Kidney (tissue), 13 donors: ENCODE measurements at regions not wholly inside any gene's neighbourhood (a gene's known extent, or its start where the extent isn't known, plus 50 kb on each side); places are given as distances from the start of the nearest gene placed in this dataset.

Source experiments
- DNase-seq, 5 donors: peaks; one replicate each; pipeline ENCODE4 v3.0.0-alpha.2; 2013 to 2020
- FAIRE-seq: peaks from 2 replicates; lab custom pipeline; 2012; peaks lifted over from hg19 to GRCh38; lab: Jason Lieb, UNC
- H3K27ac ChIP-seq, 2 donors: one replicate each; pipeline ENCODE4 v1.7.0; 2013; ENCODE audit warnings: low read depth in 2 of 2, low read length in 2 of 2, inconsistent platforms in 1 of 2
- H3K27me3 ChIP-seq: one replicate; pipeline ENCODE4 v1.7.1; 2013; ENCODE audit warnings: low read length, inconsistent platforms; ENCODE audit not compliant: control insufficient read depth, insufficient read depth
- H3K36me3 ChIP-seq, 3 donors: one replicate each; pipeline versions ENCODE4 v1.7.0 to v1.7.1; 2013; ENCODE audit warnings: low read length in 3 of 3, control low read depth in 1 of 3, inconsistent platforms in 1 of 3; ENCODE audit not compliant: insufficient read depth in 3 of 3, control insufficient read depth in 2 of 3
- H3K4me1 ChIP-seq, 3 donors: one replicate each; pipeline versions ENCODE4 v1.7.0 to v1.7.1; 2013; ENCODE audit warnings: low read length in 3 of 3, inconsistent platforms in 1 of 3, low read depth in 1 of 3; ENCODE audit not compliant: control insufficient read depth in 2 of 3, insufficient read depth in 2 of 3
- H3K4me3 ChIP-seq, 3 donors: one replicate each; pipeline versions ENCODE4 v1.7.0 to v1.8.1; 2013; ENCODE audit warnings: low read length in 3 of 3, control low read depth in 1 of 3, inconsistent platforms in 1 of 3
- H3K9ac ChIP-seq, 3 donors: one replicate each; pipeline versions ENCODE4 v1.7.0 to v1.7.1; 2013; ENCODE audit warnings: low read length in 3 of 3, control low read depth in 1 of 3, inconsistent platforms in 1 of 3
- H3K9me3 ChIP-seq, 3 donors: one replicate each; pipeline versions ENCODE4 v1.7.0 to v1.7.1; 2013; ENCODE audit warnings: low read length in 3 of 3, control low read depth in 1 of 3, inconsistent platforms in 1 of 3; ENCODE audit not compliant: control insufficient read depth in 2 of 3, insufficient read depth in 1 of 3
- intact Hi-C: fragments of 100-400 bp; cut with DNase I; formaldehyde crosslinking; loops from one replicate; pipeline ENCODE4 v1.11.1; 2022
- TF ChIP-seq, protein P1 (sequence below): IDR thresholded peaks from 3 replicates; pipeline ENCODE4 v1.5.1; 2012; ENCODE audit warnings: mild to moderate bottlenecking, moderate library complexity, borderline replicate concordance; ENCODE audit not compliant: insufficient read depth; ENCODE audit errors: extremely low read depth
- donor health status: control.
- donor health status: control.
- donor health status: control.
- donor health status: control.
- donor health status: control.
- donor health status: DM: yes; HTN: yes; CAD: no.
- donor health status: Normal renal cell carcinoma (clear cell type).

- DNase-seq (no peak), FAIRE-seq (no peak)
- no peaks in the 10 kb centered on the region for H3K4me1 ChIP-seq
- intact Hi-C loops = no loop called here
- H3K9me3 ChIP-seq = no peaks in the 10 kb centered on the region
- H3K4me3 ChIP-seq = no peak overlapping the region
- H3K36me3 ChIP-seq = no peaks in the 10 kb centered on the region
- no peak overlapping the region for H3K27ac ChIP-seq
- no peaks in the 10 kb centered on the region for H3K27me3 ChIP-seq
- H3K9ac ChIP-seq = no peak overlapping the region
- TF ChIP-seq, protein P1, sequence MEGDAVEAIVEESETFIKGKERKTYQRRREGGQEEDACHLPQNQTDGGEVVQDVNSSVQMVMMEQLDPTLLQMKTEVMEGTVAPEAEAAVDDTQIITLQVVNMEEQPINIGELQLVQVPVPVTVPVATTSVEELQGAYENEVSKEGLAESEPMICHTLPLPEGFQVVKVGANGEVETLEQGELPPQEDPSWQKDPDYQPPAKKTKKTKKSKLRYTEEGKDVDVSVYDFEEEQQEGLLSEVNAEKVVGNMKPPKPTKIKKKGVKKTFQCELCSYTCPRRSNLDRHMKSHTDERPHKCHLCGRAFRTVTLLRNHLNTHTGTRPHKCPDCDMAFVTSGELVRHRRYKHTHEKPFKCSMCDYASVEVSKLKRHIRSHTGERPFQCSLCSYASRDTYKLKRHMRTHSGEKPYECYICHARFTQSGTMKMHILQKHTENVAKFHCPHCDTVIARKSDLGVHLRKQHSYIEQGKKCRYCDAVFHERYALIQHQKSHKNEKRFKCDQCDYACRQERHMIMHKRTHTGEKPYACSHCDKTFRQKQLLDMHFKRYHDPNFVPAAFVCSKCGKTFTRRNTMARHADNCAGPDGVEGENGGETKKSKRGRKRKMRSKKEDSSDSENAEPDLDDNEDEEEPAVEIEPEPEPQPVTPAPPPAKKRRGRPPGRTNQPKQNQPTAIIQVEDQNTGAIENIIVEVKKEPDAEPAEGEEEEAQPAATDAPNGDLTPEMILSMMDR = no peak
Measured at GRCh38 chr7:23918286-23918685, 208.3 kb downstream of the STK31 start.

- no peak overlapping the region for H3K4me3 ChIP-seq
- H3K9ac ChIP-seq = no peak overlapping the region
- H3K4me1 ChIP-seq = no peaks in the 10 kb centered on the region
- no peaks in the 10 kb centered on the region for H3K36me3 ChIP-seq
- no peaks in the 10 kb centered on the region for H3K9me3 ChIP-seq
- no peaks in the 10 kb centered on the region for H3K27me3 ChIP-seq
- DNase-seq (no peak), FAIRE-seq (no peak)
- intact Hi-C loops = no loop called here
- no peak overlapping the region for H3K27ac ChIP-seq
- TF ChIP-seq, protein P1 = no peak
Measured at GRCh38 chr7:23918856-23919255, 208.8 kb downstream of the STK31 start.

- Histone ChIP-seq H3K27me3 (no peaks in the 10 kb centered on the region), H3K4me1 (no peaks in the 10 kb centered on the region), H3K27ac (no peak overlapping the region), H3K36me3 (no peaks in the 10 kb centered on the region), H3K9ac (no peak overlapping the region), H3K4me3 (no peak overlapping the region), H3K9me3 (no peaks in the 10 kb centered on the region)
- DNase-seq = no peak
- intact Hi-C loops = no loop called here
- no peak for FAIRE-seq
- TF ChIP-seq, protein P1 = no peak
Measured at GRCh38 chr7:23925088-23925487, 215.1 kb downstream of the STK31 start.
